ENCODE measurements at regions not wholly inside any gene's neighbourhood (a gene's known extent, or its start where the extent isn't known, plus 50 kb on each side); places are given as distances from the start of the nearest gene placed in this dataset.
"Not testable (repeated sequence)": the region's sequence is repeated elsewhere in the genome, so short reads cannot be mapped to it uniquely, and the experiment has no call there.

- in situ Hi-C loops (cut with MboI; ENCODE audit: low pct_unique_long_range_greater_than_20kb, low sequenced_read_pairs); DNase-seq: not testable (repeated sequence)
Observed at GRCh38 chr2:91589454-91590328, 2898.2 kb downstream of the RPIA start.

GRCh38 chr2:91590381-91590780 is 2898.9 kb downstream of the RPIA start:
- DNase-seq; in situ Hi-C loops (cut with MboI; ENCODE audit: low pct_unique_long_range_greater_than_20kb, low sequenced_read_pairs): not testable (repeated sequence)

DNA sequence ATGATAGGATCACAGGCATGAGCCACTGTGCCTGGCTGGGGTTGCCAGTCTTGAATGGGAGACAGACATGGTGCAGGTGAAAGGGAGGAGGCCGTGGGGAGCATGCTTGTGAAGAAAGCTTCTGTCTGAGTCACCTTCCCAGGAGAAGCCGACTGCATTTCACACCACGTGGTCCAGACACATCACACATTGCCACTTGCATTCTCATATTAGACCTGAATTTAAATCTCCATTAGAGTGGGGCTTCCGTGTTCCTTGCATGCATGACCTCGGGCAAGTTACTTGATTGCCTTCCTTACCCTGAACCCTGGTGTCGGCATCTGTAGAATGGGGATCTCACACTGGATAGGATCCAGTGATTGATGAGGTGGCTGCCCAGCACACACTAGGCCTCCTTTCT is 2899.6 kb downstream of the RPIA start:
- DNase-seq; in situ Hi-C loops (cut with MboI; ENCODE audit: low pct_unique_long_range_greater_than_20kb, low sequenced_read_pairs): not testable (repeated sequence)

- in situ Hi-C loops (cut with MboI; ENCODE audit: low pct_unique_long_range_greater_than_20kb, low sequenced_read_pairs), result not testable (repeated sequence)
Observed at GRCh38 chr2:91597436-91597835, 2906.0 kb downstream of the RPIA start.

GRCh38 chr2:91598519-91598918 is 2907.0 kb downstream of the RPIA start:
- in situ Hi-C loops (cut with MboI; ENCODE audit: low pct_unique_long_range_greater_than_20kb, low sequenced_read_pairs); DNase-seq: not testable (repeated sequence)

More at GRCh38 chr2:91597436-91597835, 2906.0 kb downstream of the RPIA start:
- DNase-seq, result not testable (repeated sequence)

DNA sequence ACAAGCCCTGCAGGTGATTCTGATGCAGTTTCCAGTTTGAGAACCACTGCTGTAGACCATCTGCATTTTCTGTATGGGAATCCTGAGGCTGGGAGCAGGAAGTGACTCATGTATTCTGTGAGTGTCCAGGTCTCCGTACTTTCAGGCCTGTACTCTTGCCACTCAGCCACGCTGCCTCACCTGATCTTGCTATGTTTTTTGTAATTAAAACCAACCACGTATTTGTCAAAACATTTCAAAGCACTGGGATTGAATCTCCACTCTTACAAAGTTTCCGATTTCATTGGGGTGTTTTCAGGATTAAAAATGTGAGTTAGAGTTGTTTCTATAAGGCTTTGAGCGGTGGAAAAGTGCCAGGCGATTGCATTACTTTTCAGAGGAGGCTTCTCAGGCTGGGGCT is 2907.5 kb downstream of the RPIA start:
- DNase-seq; in situ Hi-C loops (cut with MboI; ENCODE audit: low pct_unique_long_range_greater_than_20kb, low sequenced_read_pairs): not testable (repeated sequence)

GRCh38 chr2:91602860-91603259 is 2911.4 kb downstream of the RPIA start:
- DNase-seq; in situ Hi-C loops (cut with MboI; ENCODE audit: low pct_unique_long_range_greater_than_20kb, low sequenced_read_pairs): not testable (repeated sequence)

DNA sequence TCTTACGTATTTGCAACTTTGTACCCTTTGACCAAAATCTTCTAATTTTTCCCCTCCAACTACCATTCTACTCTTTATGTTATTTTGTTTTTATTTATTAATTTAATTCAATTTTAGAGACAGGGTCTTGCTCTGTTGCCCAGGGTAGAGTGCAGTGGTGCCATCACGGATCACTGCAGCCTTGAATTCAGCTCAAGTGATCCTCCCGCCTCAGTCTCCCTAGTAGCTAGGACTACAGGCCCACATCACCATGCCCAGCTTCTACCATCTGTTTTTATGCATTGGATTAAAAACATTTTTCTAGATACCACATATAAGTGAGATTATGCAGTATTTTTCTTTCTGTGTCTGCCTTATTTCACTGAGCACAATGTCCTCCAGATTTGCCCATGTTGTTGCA is 2912.5 kb downstream of the RPIA start:
- DNase-seq; in situ Hi-C loops (cut with MboI; ENCODE audit: low pct_unique_long_range_greater_than_20kb, low sequenced_read_pairs): not testable (repeated sequence)

DNA sequence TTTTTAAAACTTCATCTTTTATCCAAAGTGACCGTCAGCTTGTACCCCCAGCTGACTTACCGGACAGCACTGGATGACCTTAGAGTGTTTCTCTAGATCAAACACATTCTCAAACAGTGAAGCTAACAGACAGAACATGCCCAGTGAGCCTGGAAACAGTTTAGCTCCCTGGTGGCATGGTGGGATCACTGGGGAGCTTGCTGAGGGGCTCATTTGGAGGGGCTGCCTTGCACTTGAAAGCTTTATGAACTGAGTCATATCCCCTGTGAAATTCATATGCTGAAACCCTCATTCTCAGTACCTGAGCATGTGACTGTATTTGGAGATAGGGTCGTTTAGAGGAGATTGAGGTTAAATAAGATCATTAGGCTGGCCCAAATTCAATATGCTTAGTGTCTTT is 2913.2 kb downstream of the RPIA start:
- DNase-seq; in situ Hi-C loops (cut with MboI; ENCODE audit: low pct_unique_long_range_greater_than_20kb, low sequenced_read_pairs): not testable (repeated sequence)

GRCh38 chr2:91623739-91624138 is 2932.3 kb downstream of the RPIA start:
- in situ Hi-C loops (cut with MboI; ENCODE audit: low pct_unique_long_range_greater_than_20kb, low sequenced_read_pairs); DNase-seq: not testable (repeated sequence)

- DNase-seq; in situ Hi-C loops (cut with MboI; ENCODE audit: low pct_unique_long_range_greater_than_20kb, low sequenced_read_pairs): not testable (repeated sequence)
Observed at GRCh38 chr2:91628471-91628870, 2937.0 kb downstream of the RPIA start.

DNA sequence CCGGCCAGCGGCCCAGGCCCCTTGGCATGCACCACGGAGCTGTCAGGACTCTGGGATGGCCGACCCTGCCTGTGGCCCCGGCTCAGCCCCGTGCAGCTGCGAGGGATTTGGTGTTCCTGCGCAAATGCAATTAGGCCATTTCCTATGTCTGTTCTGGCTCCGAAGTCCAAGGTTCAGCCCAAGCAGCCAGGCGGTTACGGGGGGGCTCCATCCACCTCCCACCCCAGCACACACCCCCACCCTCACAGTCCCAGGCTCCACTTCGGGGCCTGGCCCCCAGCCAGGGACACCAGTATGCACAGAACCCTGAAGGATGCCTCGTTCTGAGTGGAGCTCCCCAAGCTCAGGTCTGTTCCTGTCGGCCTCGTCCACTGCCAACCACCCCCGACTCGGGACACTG is 2965.7 kb downstream of the RPIA start:
- in situ Hi-C loops (cut with MboI; ENCODE audit: low pct_unique_long_range_greater_than_20kb, low sequenced_read_pairs); DNase-seq: not testable (repeated sequence)

- DNase-seq; in situ Hi-C loops (cut with MboI; ENCODE audit: low pct_unique_long_range_greater_than_20kb, low sequenced_read_pairs): not testable (repeated sequence)
Observed at GRCh38 chr2:91658336-91658735, 2966.9 kb downstream of the RPIA start.

GRCh38 chr2:91659189-91659916 is 2967.9 kb downstream of the RPIA start:
- in situ Hi-C loops (cut with MboI; ENCODE audit: low pct_unique_long_range_greater_than_20kb, low sequenced_read_pairs); DNase-seq: not testable (repeated sequence)

DNA sequence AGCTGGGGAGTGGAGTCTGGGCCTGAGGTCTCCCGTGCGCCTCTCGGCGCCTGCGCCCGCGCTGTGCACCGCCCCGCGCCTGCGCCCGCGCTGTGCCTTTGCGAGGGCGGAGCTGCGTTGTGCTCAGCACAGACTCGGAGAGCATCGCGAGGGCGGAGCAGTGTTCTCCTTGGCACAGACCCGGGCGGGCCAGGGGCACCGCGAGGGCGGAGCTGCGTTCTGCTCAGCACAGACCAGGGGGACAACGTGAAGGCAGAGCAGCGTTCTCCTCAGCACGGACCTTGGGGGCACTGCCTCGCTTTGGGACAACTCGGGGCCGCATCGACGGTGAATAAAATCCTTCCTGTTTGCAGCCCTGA is 2968.4 kb downstream of the RPIA start:
- DNase-seq; in situ Hi-C loops (cut with MboI; ENCODE audit: low pct_unique_long_range_greater_than_20kb, low sequenced_read_pairs): not testable (repeated sequence)

- in situ Hi-C loops (cut with MboI; ENCODE audit: low pct_unique_long_range_greater_than_20kb, low sequenced_read_pairs); DNase-seq: not testable (repeated sequence)
Observed at GRCh38 chr2:91667341-91667740, 2975.9 kb downstream of the RPIA start.

DNA sequence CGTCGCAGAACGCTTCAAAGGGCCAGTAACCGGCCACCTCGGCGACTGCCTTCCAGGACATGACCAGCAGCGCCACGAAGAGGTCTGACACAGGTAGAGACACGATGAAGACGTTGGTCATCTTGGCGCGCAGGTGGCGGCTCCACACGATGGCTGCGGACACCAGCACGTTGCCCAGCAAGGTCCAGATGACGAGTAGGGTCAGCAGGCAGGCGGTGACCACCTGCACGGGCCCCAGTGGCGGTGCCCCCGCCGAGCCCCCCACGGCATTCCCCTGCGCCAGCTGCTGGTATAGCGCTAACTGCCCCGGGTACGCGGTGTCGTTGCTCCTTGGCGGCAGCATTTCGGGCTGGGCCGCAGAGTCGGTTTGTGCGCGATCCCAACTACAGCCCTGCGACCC is 2994.1 kb downstream of the RPIA start:
- in situ Hi-C loops (cut with MboI; ENCODE audit: low pct_unique_long_range_greater_than_20kb, low sequenced_read_pairs); DNase-seq: not testable (repeated sequence)

- in situ Hi-C loops (cut with MboI; ENCODE audit: low pct_unique_long_range_greater_than_20kb, low sequenced_read_pairs); DNase-seq: not testable (repeated sequence)
Observed at GRCh38 chr2:91686046-91686445, 2994.6 kb downstream of the RPIA start.
